ENCODE measurements at regions not wholly inside any gene's neighbourhood (a gene's known extent, or its start where the extent isn't known, plus 50 kb on each side); places are given as distances from the start of the nearest gene placed in this dataset.

DNA sequence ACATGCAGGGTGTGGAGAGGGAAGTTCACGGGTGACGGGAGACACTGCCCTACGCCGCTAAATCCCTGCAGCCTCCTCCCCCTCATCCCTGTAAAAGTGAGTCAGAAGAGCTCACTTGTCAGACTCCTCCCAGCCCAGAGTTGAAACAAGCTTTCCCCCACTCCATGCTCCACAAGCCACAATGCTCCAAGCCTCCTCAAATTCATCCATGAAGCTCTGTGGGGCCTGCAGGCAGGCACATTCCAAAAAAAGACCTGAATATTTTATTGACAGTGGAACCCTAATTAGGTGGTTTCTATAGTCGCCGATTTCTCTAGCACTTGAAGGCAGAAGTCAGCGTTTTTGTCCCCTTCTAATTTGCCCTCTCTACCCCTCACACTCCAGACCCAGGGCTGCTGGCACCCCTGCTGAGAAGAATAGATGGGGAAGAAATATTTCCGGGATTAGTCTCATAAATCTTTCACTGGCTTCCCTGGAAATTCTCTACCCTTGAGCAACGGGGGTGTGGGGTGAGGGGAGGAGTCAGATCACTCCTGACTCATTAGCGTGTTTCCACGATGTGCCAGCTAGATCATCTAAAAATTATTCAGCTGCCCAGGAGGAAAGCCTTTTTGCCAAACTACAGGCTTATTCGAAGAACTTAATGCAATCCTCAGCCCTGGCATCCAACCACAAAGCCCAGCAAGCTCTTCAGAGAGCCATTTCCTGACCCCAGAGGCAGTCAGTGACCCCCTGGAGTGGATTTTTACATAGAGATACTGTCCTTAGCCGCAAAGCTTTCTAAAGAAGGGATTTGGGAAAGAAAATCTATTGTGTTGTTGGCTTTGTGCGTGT is 97.1 kb downstream of the ENC1 start:
- POLR2A ChIA-PET: interaction anchor here (0.5 kb wide), 1 partner anchor 1157 kb away, joined by 3 read pairs; no protein-coding TSS in a partner anchor
- H3K9me3 ChIP-seq (replicated peaks; ENCODE audit: control insufficient read depth, insufficient read depth, low read length): no peaks in the 10 kb centered on the region
- no peaks in the 10 kb centered on the region for H3K27me3 ChIP-seq (replicated peaks in 1 of 2; ENCODE audit: control insufficient read depth in 2 of 2, insufficient read depth in 2 of 2, low read length in 1 of 2)
- H3K4me3 ChIP-seq: no peak overlapping the region
- no peak overlapping the region for H2AFZ ChIP-seq (ENCODE audit: control insufficient read depth, low read depth, low read length)
- no peaks in the 10 kb centered on the region for H3K36me3 ChIP-seq (ENCODE audit: control insufficient read depth in 2 of 2, insufficient read depth in 2 of 2, low read length in 1 of 2)
- no peaks in the 10 kb centered on the region; the same call in 1 of the 2 replicates for H3K4me1 ChIP-seq (ENCODE audit: control insufficient read depth, insufficient read depth, low read length)
- ATAC-seq: no peak
- SMC1A ChIA-PET (ENCODE audit: uncharacterized antibody, unreplicated experiment): interaction anchor here (0.6 kb wide), 1 partner anchor 332 kb away, joined by 3 read pairs; no protein-coding TSS in a partner anchor
- CTCF ChIA-PET: no interaction called here
- H3K4me2 ChIP-seq (ENCODE audit: control insufficient read depth, insufficient read depth): no peak overlapping the region
- TF ChIP-seq, protein P1, sequence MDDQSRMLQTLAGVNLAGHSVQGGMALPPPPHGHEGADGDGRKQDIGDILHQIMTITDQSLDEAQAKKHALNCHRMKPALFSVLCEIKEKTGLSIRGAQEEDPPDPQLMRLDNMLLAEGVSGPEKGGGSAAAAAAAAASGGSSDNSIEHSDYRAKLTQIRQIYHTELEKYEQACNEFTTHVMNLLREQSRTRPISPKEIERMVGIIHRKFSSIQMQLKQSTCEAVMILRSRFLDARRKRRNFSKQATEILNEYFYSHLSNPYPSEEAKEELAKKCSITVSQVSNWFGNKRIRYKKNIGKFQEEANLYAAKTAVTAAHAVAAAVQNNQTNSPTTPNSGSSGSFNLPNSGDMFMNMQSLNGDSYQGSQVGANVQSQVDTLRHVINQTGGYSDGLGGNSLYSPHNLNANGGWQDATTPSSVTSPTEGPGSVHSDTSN (IDR thresholded peaks at IDR 0.05; ENCODE audit: insufficient replicate concordance, low read depth, low read length): no peak
- TF ChIP-seq FOXM1 (IDR thresholded peaks at IDR 0.05; ENCODE audit: low read depth, low read length) (no peak), SMARCA5 (IDR thresholded peaks at IDR 0.05) (no peak), FOXK2 (IDR thresholded peaks at IDR 0.05) (no peak), SREBF1 (IDR thresholded peaks at IDR 0.05; ENCODE audit: low read length) (no peak), NFYA (IDR thresholded peaks at IDR 0.05; ENCODE audit: borderline replicate concordance, low read depth, low read length) (no peak), MXI1 (IDR thresholded peaks at IDR 0.05; ENCODE audit: low read depth, low read length) (no peak), TCF12 (IDR thresholded peaks at IDR 0.05; ENCODE audit: low read depth, low read length) (no peak), SP1 (IDR thresholded peaks at IDR 0.05; ENCODE audit: low read depth, low read length) (no peak), CBX3 (IDR thresholded peaks at IDR 0.05; ENCODE audit: borderline replicate concordance, low read depth) (no peak), SMAD5 (IDR thresholded peaks at IDR 0.05; ENCODE audit: low read depth) (no peak), BMI1 (IDR thresholded peaks at IDR 0.05; ENCODE audit: borderline replicate concordance) (no peak), CBX5 (IDR thresholded peaks at IDR 0.05; ENCODE audit: low read depth) (no peak), SUPT20H (IDR thresholded peaks at IDR 0.05; ENCODE audit: borderline replicate concordance, control insufficient read depth, low read depth, low read length) (no peak), MEF2A (IDR thresholded peaks at IDR 0.05; ENCODE audit: insufficient read depth, low read depth, low read length) (no peak), TCF3 (IDR thresholded peaks at IDR 0.05; ENCODE audit: borderline replicate concordance, insufficient read depth, low read depth, low read length) (no peak)
- no peaks in the 10 kb centered on the region for H3K79me2 ChIP-seq (ENCODE audit: control insufficient read depth, insufficient read depth, low read length)
- no peak for FAIRE-seq
- no peak overlapping the region for H3K27ac ChIP-seq (ENCODE audit: control insufficient read depth, insufficient read depth)
- WGBS (ENCODE audit: insufficient coverage, insufficient replicate concordance, low lambda C conversion rate, missing lambda C conversion rate): 38% methylated on average over 14 of the region's 14 CpGs
- no peak overlapping the region for H3K9ac ChIP-seq (ENCODE audit: control insufficient read depth, insufficient read depth, low read length)
- in situ Hi-C loops (cut with MboI) (no loop called here), intact Hi-C loops (cut with micrococcal nuclease; ENCODE audit: unreplicated experiment) (no loop called here)
- BruUV-seq (replicated peaks): no TSS peak
- DNase-seq (ENCODE audit: low read depth, low spot score): no peak
- RAD21 ChIA-PET (ENCODE audit: unreplicated experiment): interaction anchor here (1.3 kb wide), 1 partner anchor 95 kb away, joined by 3 read pairs; no protein-coding TSS in a partner anchor
- no peaks in the 10 kb centered on the region for H4K20me1 ChIP-seq (ENCODE audit: control insufficient read depth, insufficient read depth)
